ENCODE measurements at regions not wholly inside any gene's neighbourhood (a gene's known extent, or its start where the extent isn't known, plus 50 kb on each side); places are given as distances from the start of the nearest gene placed in this dataset.

DNA sequence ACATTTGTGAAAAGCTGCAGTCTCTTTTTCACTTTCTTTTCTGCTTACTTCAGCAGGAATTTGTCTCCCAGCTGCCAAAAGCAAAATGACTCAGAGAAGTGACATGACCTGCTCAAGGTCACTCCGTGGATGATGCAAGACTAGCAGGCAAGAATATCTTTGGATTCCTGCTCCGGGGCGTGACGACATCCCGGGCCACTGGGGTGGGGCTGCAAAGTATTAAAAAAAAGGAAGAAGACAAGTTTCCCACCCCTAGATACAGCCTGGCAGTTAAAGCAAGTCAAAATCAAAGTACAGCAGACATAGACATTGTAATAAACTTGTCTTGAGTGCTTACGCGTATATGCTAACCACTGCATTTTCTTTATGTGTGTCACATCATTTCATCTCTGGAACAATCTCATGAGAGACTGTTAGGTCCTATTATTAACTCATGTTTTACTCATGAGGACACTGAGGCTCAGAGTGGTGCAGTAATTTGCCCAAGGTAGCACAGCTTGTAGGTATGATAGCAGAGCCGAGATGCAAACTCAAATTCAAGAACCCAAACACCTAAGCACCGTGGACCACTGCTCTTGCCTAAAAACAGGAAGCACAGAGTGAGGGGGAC is 485.2 kb upstream of the PROK2 start:
- Histone ChIP-seq H3K9me2 (ENCODE audit: insufficient read depth) (peaks cover 2% of the 10 kb centered on the region; the same call in 1 of the 2 replicates), H3K27me3 (ENCODE audit: insufficient read depth) (no peaks in the 10 kb centered on the region), H3K4me2 (no peak overlapping the region), H3K36me3 (ENCODE audit: insufficient read depth) (no peaks in the 10 kb centered on the region), H3F3A (replicated peaks; ENCODE audit: low read depth) (no peaks in the 10 kb centered on the region), H2AFZ (no peak overlapping the region), H3K4me1 (ENCODE audit: insufficient read depth) (peaks cover 3% of the 10 kb centered on the region; the same call in 1 of the 2 replicates), H3K4me3 (no peak overlapping the region), H3K27ac (ENCODE audit: low read depth) (no peak overlapping the region), H4K20me1 (replicated peaks; ENCODE audit: insufficient read depth) (no peaks in the 10 kb centered on the region), H3K79me2 (replicated peaks; ENCODE audit: insufficient read depth) (no peaks in the 10 kb centered on the region)
- no peak for ATAC-seq
- no peaks in the 10 kb centered on the region for H3K36me3 Mint-ChIP-seq (ENCODE audit: low read depth)
- H3K27ac Mint-ChIP-seq: peak overlapping the region; percentile 64
- H3K4me1 Mint-ChIP-seq: peaks cover 31% of the 10 kb centered on the region
- peaks cover 6% of the 10 kb centered on the region for H3K27me3 Mint-ChIP-seq (ENCODE audit: insufficient read depth, low read depth, poor library complexity)
- no peaks in the 10 kb centered on the region for H3K9me3 Mint-ChIP-seq
- DNase-seq (ENCODE audit: low spot score): no peak
- no peak overlapping the region for H3K4me3 Mint-ChIP-seq
- TF ChIP-seq, protein P1, sequence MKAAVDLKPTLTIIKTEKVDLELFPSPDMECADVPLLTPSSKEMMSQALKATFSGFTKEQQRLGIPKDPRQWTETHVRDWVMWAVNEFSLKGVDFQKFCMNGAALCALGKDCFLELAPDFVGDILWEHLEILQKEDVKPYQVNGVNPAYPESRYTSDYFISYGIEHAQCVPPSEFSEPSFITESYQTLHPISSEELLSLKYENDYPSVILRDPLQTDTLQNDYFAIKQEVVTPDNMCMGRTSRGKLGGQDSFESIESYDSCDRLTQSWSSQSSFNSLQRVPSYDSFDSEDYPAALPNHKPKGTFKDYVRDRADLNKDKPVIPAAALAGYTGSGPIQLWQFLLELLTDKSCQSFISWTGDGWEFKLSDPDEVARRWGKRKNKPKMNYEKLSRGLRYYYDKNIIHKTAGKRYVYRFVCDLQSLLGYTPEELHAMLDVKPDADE (IDR thresholded peaks at IDR 0.05): no peak
- TF ChIP-seq JUNB (IDR thresholded peaks at IDR 0.05; ENCODE audit: unreplicated experiment) (no peak), CREB1 (CRISPR knock-in tag; IDR thresholded peaks at IDR 0.05; ENCODE audit: low read depth) (no peak), EZH2phosphoT487 (IDR thresholded peaks at IDR 0.05; ENCODE audit: unreplicated experiment) (no peak), ZNF114 (CRISPR knock-in tag; IDR thresholded peaks at IDR 0.05) (no peak), ZNF331 (CRISPR knock-in tag; IDR thresholded peaks at IDR 0.05; ENCODE audit: low read depth) (no peak), STAT1 (IDR thresholded peaks at IDR 0.05; ENCODE audit: unreplicated experiment) (no peak), EZH2 (IDR thresholded peaks at IDR 0.05; ENCODE audit: low read depth, unreplicated experiment) (no peak), NANOG (IDR thresholded peaks at IDR 0.05; ENCODE audit: borderline replicate concordance) (no peak), POLR2AphosphoS5 (IDR thresholded peaks at IDR 0.05; ENCODE audit: low read depth) (no peak)
- TF ChIP-seq, protein P2, sequence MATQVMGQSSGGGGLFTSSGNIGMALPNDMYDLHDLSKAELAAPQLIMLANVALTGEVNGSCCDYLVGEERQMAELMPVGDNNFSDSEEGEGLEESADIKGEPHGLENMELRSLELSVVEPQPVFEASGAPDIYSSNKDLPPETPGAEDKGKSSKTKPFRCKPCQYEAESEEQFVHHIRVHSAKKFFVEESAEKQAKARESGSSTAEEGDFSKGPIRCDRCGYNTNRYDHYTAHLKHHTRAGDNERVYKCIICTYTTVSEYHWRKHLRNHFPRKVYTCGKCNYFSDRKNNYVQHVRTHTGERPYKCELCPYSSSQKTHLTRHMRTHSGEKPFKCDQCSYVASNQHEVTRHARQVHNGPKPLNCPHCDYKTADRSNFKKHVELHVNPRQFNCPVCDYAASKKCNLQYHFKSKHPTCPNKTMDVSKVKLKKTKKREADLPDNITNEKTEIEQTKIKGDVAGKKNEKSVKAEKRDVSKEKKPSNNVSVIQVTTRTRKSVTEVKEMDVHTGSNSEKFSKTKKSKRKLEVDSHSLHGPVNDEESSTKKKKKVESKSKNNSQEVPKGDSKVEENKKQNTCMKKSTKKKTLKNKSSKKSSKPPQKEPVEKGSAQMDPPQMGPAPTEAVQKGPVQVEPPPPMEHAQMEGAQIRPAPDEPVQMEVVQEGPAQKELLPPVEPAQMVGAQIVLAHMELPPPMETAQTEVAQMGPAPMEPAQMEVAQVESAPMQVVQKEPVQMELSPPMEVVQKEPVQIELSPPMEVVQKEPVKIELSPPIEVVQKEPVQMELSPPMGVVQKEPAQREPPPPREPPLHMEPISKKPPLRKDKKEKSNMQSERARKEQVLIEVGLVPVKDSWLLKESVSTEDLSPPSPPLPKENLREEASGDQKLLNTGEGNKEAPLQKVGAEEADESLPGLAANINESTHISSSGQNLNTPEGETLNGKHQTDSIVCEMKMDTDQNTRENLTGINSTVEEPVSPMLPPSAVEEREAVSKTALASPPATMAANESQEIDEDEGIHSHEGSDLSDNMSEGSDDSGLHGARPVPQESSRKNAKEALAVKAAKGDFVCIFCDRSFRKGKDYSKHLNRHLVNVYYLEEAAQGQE (IDR thresholded peaks at IDR 0.05; ENCODE audit: unreplicated experiment): no peak
- TF ChIP-seq, protein P3, sequence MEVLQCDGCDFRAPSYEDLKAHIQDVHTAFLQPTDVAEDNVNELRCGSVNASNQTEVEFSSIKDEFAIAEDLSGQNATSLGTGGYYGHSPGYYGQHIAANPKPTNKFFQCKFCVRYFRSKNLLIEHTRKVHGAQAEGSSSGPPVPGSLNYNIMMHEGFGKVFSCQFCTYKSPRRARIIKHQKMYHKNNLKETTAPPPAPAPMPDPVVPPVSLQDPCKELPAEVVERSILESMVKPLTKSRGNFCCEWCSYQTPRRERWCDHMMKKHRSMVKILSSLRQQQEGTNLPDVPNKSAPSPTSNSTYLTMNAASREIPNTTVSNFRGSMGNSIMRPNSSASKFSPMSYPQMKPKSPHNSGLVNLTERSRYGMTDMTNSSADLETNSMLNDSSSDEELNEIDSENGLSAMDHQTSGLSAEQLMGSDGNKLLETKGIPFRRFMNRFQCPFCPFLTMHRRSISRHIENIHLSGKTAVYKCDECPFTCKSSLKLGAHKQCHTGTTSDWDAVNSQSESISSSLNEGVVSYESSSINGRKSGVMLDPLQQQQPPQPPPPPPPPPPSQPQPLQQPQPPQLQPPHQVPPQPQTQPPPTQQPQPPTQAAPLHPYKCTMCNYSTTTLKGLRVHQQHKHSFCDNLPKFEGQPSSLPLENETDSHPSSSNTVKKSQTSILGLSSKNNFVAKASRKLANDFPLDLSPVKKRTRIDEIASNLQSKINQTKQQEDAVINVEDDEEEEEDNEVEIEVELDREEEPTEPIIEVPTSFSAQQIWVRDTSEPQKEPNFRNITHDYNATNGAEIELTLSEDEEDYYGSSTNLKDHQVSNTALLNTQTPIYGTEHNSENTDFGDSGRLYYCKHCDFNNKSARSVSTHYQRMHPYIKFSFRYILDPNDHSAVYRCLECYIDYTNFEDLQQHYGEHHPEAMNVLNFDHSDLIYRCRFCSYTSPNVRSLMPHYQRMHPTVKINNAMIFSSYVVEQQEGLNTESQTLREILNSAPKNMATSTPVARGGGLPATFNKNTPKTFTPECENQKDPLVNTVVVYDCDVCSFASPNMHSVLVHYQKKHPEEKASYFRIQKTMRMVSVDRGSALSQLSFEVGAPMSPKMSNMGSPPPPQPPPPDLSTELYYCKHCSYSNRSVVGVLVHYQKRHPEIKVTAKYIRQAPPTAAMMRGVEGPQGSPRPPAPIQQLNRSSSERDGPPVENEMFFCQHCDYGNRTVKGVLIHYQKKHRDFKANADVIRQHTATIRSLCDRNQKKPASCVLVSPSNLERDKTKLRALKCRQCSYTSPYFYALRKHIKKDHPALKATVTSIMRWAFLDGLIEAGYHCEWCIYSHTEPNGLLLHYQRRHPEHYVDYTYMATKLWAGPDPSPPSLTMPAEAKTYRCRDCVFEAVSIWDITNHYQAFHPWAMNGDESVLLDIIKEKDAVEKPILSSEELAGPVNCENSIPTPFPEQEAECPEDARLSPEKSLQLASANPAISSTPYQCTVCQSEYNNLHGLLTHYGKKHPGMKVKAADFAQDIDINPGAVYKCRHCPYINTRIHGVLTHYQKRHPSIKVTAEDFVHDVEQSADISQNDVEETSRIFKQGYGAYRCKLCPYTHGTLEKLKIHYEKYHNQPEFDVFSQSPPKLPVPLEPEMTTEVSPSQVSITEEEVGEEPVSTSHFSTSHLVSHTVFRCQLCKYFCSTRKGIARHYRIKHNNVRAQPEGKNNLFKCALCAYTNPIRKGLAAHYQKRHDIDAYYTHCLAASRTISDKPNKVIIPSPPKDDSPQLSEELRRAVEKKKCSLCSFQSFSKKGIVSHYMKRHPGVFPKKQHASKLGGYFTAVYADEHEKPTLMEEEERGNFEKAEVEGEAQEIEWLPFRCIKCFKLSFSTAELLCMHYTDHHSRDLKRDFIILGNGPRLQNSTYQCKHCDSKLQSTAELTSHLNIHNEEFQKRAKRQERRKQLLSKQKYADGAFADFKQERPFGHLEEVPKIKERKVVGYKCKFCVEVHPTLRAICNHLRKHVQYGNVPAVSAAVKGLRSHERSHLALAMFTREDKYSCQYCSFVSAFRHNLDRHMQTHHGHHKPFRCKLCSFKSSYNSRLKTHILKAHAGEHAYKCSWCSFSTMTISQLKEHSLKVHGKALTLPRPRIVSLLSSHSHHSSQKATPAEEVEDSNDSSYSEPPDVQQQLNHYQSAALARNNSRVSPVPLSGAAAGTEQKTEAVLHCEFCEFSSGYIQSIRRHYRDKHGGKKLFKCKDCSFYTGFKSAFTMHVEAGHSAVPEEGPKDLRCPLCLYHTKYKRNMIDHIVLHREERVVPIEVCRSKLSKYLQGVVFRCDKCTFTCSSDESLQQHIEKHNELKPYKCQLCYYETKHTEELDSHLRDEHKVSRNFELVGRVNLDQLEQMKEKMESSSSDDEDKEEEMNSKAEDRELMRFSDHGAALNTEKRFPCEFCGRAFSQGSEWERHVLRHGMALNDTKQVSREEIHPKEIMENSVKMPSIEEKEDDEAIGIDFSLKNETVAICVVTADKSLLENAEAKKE (CRISPR knock-in tag; IDR thresholded peaks at IDR 0.05): no peak
- TF ChIP-seq, protein P4, sequence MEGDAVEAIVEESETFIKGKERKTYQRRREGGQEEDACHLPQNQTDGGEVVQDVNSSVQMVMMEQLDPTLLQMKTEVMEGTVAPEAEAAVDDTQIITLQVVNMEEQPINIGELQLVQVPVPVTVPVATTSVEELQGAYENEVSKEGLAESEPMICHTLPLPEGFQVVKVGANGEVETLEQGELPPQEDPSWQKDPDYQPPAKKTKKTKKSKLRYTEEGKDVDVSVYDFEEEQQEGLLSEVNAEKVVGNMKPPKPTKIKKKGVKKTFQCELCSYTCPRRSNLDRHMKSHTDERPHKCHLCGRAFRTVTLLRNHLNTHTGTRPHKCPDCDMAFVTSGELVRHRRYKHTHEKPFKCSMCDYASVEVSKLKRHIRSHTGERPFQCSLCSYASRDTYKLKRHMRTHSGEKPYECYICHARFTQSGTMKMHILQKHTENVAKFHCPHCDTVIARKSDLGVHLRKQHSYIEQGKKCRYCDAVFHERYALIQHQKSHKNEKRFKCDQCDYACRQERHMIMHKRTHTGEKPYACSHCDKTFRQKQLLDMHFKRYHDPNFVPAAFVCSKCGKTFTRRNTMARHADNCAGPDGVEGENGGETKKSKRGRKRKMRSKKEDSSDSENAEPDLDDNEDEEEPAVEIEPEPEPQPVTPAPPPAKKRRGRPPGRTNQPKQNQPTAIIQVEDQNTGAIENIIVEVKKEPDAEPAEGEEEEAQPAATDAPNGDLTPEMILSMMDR (conservative IDR thresholded peaks at IDR 0.05; ENCODE audit: low read depth in 2 of 2): no peak
